WTC11 (cell line): ENCODE measurements at regions not wholly inside any gene's neighbourhood (a gene's known extent, or its start where the extent isn't known, plus 50 kb on each side); places are given as distances from the start of the nearest gene placed in this dataset.

Source experiments
- ATAC-seq: fragments of 200-7000 bp; cut with Tn5 transposase; 2 replicates; pipeline ENCODE4 v1.10.0; 2021; ENCODE audit warnings: mild to moderate bottlenecking, moderate library complexity
- CTCF ChIA-PET: fragments of 300-600 bp; sonication (Branson Sonifier 250); formaldehyde crosslinking; loops from one replicate; lab custom pipeline; 2021; ENCODE audit warnings: antibody characterized with exemption; lab: Charles Lee
- POLR2A ChIA-PET: fragments of 350-600 bp; sonication (Branson Sonifier 250); formaldehyde crosslinking; loops from one replicate; lab custom pipeline; 2021; ENCODE audit warnings: antibody characterized with exemption; lab: Charles Lee
- DNase-seq: peaks from one replicate; pipeline ENCODE4 v3.0.0; 2021; ENCODE audit warnings: low spot score
- H3K27ac Mint-ChIP-seq: 2 replicates; pipeline ENCODE4 v1.8.0; 2021; ENCODE audit warnings: mixed read lengths
- H3K27me3 Mint-ChIP-seq: 2 replicates; pipeline ENCODE4 v1.8.0; 2021; ENCODE audit warnings: low read depth, mild to moderate bottlenecking, moderate library complexity, mixed read lengths
- H3K36me3 Mint-ChIP-seq: 2 replicates; pipeline ENCODE4 v1.8.0; 2021; ENCODE audit warnings: mixed read lengths
- H3K4me1 Mint-ChIP-seq: 2 replicates; pipeline ENCODE4 v1.8.0; 2022; ENCODE audit warnings: mixed read lengths
- H3K4me3 Mint-ChIP-seq: 2 replicates; pipeline ENCODE4 v1.8.0; 2021; ENCODE audit warnings: mild to moderate bottlenecking, moderate library complexity, mixed read lengths
- H3K9me3 Mint-ChIP-seq: 2 replicates; pipeline ENCODE4 v1.8.0; 2021; ENCODE audit warnings: mixed read lengths
- ELF4 ChIP-seq: sonication (generic); formaldehyde crosslinking; IDR thresholded peaks from 2 replicates; pipeline ENCODE4 v1.8.1; 2022; ENCODE audit warnings: low read depth, mild to moderate bottlenecking, moderate library complexity, missing genetic modification reagents
- GRHL2 ChIP-seq: fragments of 250-450 bp; sonication (Bioruptor Pico); IDR thresholded peaks from 2 replicates; pipeline ENCODE4 v1.8.0; 2022; ENCODE audit warnings: mild to moderate bottlenecking, moderate library complexity; ENCODE audit not compliant: insufficient replicate concordance, severe bottlenecking
- GTF2I ChIP-seq: fragments of 250-450 bp; sonication (Bioruptor Pico); conservative IDR thresholded peaks from 2 replicates; pipeline ENCODE4 v1.4.0; 2021; ENCODE audit warnings: mild to moderate bottlenecking
- IRF2 ChIP-seq: sonication (generic); formaldehyde crosslinking; IDR thresholded peaks from 2 replicates; pipeline ENCODE4 v1.8.0; 2022; ENCODE audit warnings: low read depth, missing genetic modification reagents, borderline replicate concordance
- NR3C1 ChIP-seq: sonication (generic); formaldehyde crosslinking; conservative IDR thresholded peaks from 2 replicates; pipeline ENCODE4 v1.8.1; 2023; ENCODE audit warnings: low read depth, mild to moderate bottlenecking, missing genetic modification reagents
- SMAD4 ChIP-seq: sonication (generic); formaldehyde crosslinking; IDR thresholded peaks from 2 replicates; pipeline ENCODE4 v1.8.0; 2022; ENCODE audit warnings: mild to moderate bottlenecking, missing genetic modification reagents
- SP1 ChIP-seq: sonication (generic); formaldehyde crosslinking; conservative IDR thresholded peaks from 2 replicates; pipeline ENCODE4 v1.8.1; 2022; ENCODE audit warnings: missing genetic modification reagents
- ZNF121 ChIP-seq: sonication (generic); formaldehyde crosslinking; IDR thresholded peaks from 2 replicates; pipeline ENCODE4 v1.8.0; 2023; ENCODE audit warnings: missing genetic modification reagents
- ZNF232 ChIP-seq: sonication (generic); formaldehyde crosslinking; IDR thresholded peaks from 2 replicates; pipeline ENCODE4 v1.8.0; 2022; ENCODE audit warnings: mild to moderate bottlenecking, missing genetic modification reagents
- ZNF396 ChIP-seq: fragments of 250-450 bp; sonication (Bioruptor Pico); IDR thresholded peaks from 2 replicates; pipeline ENCODE4 v1.8.0; 2021; ENCODE audit warnings: mild to moderate bottlenecking, moderate library complexity, borderline replicate concordance
- TF ChIP-seq, protein P1 (sequence below): sonication (generic); formaldehyde crosslinking; IDR thresholded peaks from 2 replicates; pipeline ENCODE4 v1.8.0; 2022; ENCODE audit warnings: missing genetic modification reagents
- TF ChIP-seq, protein P2 (sequence below): sonication (generic); formaldehyde crosslinking; IDR thresholded peaks from 2 replicates; pipeline ENCODE4 v1.8.1; 2022; ENCODE audit warnings: mild to moderate bottlenecking, moderate library complexity, missing genetic modification reagents
- TF ChIP-seq, protein P3 (sequence below): sonication (generic); formaldehyde crosslinking; IDR thresholded peaks from 2 replicates; pipeline ENCODE4 v1.8.0; 2022; ENCODE audit warnings: mild to moderate bottlenecking, missing genetic modification reagents
- TF ChIP-seq, protein P4 (sequence below): sonication (generic); formaldehyde crosslinking; IDR thresholded peaks from 2 replicates; pipeline ENCODE4 v1.8.1; 2023; ENCODE audit warnings: mild to moderate bottlenecking, missing genetic modification reagents
- TF ChIP-seq, protein P5 (sequence below): fragments of 200-600 bp; IDR thresholded peaks from 2 replicates; pipeline ENCODE4 v1.8.0; 2022; ENCODE audit warnings: antibody characterized with exemption
- TF ChIP-seq, protein P6 (sequence below): sonication (generic); formaldehyde crosslinking; IDR thresholded peaks from 2 replicates; pipeline ENCODE4 v1.8.0; 2023; ENCODE audit warnings: mild to moderate bottlenecking, missing genetic modification reagents

DNA sequence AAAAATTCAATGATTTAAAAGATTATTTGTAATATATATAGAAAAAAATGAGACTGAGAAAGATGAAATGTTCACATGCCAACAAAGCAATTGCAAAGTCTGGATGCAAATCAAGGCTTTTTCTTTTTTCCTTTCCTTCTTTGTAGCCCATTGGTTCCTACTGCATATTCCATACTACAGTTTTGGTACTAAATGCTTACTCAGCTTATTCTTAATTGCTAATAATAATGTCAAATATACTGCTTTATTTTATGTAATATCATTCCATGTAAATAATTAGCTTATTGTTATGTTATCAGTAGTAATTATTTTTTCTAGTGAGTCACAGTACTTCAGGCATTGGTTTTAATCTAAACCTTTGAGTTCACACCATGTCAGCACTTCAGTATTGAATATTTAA lies 407.4 kb upstream of the LRRTM1 start:
- H3K9me3 Mint-ChIP-seq = no peaks in the 10 kb centered on the region
- ATAC-seq = no peak
- H3K4me3 Mint-ChIP-seq = no peak overlapping the region
- CTCF ChIA-PET = no interaction called here
- H3K27ac Mint-ChIP-seq = no peak overlapping the region
- no peaks in the 10 kb centered on the region for H3K27me3 Mint-ChIP-seq
- no peak for DNase-seq
- no peaks in the 10 kb centered on the region for H3K4me1 Mint-ChIP-seq
- TF ChIP-seq NR3C1 (CRISPR knock-in tag) = no peak
- TF ChIP-seq ELF4 = no peak
- no peak for TF ChIP-seq ZNF121 (CRISPR knock-in tag)
- TF ChIP-seq ZNF232 = no peak
- TF ChIP-seq, protein P1, sequence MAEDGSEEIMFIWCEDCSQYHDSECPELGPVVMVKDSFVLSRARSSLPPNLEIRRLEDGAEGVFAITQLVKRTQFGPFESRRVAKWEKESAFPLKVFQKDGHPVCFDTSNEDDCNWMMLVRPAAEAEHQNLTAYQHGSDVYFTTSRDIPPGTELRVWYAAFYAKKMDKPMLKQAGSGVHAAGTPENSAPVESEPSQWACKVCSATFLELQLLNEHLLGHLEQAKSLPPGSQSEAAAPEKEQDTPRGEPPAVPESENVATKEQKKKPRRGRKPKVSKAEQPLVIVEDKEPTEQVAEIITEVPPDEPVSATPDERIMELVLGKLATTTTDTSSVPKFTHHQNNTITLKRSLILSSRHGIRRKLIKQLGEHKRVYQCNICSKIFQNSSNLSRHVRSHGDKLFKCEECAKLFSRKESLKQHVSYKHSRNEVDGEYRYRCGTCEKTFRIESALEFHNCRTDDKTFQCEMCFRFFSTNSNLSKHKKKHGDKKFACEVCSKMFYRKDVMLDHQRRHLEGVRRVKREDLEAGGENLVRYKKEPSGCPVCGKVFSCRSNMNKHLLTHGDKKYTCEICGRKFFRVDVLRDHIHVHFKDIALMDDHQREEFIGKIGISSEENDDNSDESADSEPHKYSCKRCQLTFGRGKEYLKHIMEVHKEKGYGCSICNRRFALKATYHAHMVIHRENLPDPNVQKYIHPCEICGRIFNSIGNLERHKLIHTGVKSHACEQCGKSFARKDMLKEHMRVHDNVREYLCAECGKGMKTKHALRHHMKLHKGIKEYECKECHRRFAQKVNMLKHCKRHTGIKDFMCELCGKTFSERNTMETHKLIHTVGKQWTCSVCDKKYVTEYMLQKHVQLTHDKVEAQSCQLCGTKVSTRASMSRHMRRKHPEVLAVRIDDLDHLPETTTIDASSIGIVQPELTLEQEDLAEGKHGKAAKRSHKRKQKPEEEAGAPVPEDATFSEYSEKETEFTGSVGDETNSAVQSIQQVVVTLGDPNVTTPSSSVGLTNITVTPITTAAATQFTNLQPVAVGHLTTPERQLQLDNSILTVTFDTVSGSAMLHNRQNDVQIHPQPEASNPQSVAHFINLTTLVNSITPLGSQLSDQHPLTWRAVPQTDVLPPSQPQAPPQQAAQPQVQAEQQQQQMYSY (CRISPR knock-in tag) = no peak
- TF ChIP-seq GRHL2 = no peak
- TF ChIP-seq SP1 = no peak
- TF ChIP-seq ZNF396 = no peak
- TF ChIP-seq SMAD4 (CRISPR knock-in tag) = no peak
- TF ChIP-seq, protein P2, sequence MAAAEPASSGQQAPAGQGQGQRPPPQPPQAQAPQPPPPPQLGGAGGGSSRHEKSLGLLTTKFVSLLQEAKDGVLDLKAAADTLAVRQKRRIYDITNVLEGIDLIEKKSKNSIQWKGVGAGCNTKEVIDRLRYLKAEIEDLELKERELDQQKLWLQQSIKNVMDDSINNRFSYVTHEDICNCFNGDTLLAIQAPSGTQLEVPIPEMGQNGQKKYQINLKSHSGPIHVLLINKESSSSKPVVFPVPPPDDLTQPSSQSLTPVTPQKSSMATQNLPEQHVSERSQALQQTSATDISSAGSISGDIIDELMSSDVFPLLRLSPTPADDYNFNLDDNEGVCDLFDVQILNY (CRISPR knock-in tag) = no peak
- TF ChIP-seq GTF2I (CRISPR knock-in tag) = no peak
- TF ChIP-seq, protein P3, sequence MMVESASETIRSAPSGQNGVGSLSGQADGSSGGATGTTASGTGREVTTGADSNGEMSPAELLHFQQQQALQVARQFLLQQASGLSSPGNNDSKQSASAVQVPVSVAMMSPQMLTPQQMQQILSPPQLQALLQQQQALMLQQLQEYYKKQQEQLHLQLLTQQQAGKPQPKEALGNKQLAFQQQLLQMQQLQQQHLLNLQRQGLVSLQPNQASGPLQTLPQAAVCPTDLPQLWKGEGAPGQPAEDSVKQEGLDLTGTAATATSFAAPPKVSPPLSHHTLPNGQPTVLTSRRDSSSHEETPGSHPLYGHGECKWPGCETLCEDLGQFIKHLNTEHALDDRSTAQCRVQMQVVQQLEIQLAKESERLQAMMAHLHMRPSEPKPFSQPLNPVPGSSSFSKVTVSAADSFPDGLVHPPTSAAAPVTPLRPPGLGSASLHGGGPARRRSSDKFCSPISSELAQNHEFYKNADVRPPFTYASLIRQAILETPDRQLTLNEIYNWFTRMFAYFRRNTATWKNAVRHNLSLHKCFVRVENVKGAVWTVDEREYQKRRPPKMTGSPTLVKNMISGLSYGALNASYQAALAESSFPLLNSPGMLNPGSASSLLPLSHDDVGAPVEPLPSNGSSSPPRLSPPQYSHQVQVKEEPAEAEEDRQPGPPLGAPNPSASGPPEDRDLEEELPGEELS = no peak
- TF ChIP-seq, all 79 proteins: peak for 0
- no peaks in the 10 kb centered on the region for H3K36me3 Mint-ChIP-seq
- POLR2A ChIA-PET = no interaction called here

DNA sequence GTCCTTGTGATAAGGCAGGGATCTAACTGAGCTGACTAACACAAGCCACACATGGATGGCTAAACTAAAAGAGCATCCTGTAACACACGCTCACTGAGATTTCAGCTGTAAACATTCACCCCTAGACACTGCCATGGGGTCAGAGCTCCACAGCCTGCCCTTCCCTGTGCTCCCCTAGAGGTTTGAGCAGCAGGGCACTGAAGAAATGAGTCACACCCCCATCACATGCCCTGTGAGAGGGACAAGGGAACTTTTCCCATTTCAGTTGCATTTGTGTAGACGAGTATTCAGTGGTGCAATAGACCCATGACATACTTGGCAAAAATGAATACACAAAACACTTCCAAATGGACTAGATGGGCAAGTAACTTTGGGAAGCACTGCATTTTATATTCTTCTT lies 402.4 kb upstream of the LRRTM1 start:
- POLR2A ChIA-PET = no interaction called here
- ATAC-seq (no peak), DNase-seq (no peak)
- Mint-ChIP-seq H3K4me3 (no peak overlapping the region), H3K4me1 (peaks cover 14% of the 10 kb centered on the region), H3K36me3 (no peaks in the 10 kb centered on the region), H3K27me3 (no peaks in the 10 kb centered on the region), H3K9me3 (peaks cover 3% of the 10 kb centered on the region; the same call in 1 of the 2 replicates), H3K27ac (no peak overlapping the region)
- CTCF ChIA-PET = no interaction called here
- TF ChIP-seq, protein P3 = no peak
- TF ChIP-seq IRF2 (CRISPR knock-in tag) (no peak), ELF4 (no peak)
- TF ChIP-seq, protein P1 (CRISPR knock-in tag) = no peak
- TF ChIP-seq, protein P4, sequence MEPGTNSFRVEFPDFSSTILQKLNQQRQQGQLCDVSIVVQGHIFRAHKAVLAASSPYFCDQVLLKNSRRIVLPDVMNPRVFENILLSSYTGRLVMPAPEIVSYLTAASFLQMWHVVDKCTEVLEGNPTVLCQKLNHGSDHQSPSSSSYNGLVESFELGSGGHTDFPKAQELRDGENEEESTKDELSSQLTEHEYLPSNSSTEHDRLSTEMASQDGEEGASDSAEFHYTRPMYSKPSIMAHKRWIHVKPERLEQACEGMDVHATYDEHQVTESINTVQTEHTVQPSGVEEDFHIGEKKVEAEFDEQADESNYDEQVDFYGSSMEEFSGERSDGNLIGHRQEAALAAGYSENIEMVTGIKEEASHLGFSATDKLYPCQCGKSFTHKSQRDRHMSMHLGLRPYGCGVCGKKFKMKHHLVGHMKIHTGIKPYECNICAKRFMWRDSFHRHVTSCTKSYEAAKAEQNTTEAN (CRISPR knock-in tag) = no peak
- TF ChIP-seq, protein P5, sequence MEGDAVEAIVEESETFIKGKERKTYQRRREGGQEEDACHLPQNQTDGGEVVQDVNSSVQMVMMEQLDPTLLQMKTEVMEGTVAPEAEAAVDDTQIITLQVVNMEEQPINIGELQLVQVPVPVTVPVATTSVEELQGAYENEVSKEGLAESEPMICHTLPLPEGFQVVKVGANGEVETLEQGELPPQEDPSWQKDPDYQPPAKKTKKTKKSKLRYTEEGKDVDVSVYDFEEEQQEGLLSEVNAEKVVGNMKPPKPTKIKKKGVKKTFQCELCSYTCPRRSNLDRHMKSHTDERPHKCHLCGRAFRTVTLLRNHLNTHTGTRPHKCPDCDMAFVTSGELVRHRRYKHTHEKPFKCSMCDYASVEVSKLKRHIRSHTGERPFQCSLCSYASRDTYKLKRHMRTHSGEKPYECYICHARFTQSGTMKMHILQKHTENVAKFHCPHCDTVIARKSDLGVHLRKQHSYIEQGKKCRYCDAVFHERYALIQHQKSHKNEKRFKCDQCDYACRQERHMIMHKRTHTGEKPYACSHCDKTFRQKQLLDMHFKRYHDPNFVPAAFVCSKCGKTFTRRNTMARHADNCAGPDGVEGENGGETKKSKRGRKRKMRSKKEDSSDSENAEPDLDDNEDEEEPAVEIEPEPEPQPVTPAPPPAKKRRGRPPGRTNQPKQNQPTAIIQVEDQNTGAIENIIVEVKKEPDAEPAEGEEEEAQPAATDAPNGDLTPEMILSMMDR = no peak
- TF ChIP-seq, protein P6, sequence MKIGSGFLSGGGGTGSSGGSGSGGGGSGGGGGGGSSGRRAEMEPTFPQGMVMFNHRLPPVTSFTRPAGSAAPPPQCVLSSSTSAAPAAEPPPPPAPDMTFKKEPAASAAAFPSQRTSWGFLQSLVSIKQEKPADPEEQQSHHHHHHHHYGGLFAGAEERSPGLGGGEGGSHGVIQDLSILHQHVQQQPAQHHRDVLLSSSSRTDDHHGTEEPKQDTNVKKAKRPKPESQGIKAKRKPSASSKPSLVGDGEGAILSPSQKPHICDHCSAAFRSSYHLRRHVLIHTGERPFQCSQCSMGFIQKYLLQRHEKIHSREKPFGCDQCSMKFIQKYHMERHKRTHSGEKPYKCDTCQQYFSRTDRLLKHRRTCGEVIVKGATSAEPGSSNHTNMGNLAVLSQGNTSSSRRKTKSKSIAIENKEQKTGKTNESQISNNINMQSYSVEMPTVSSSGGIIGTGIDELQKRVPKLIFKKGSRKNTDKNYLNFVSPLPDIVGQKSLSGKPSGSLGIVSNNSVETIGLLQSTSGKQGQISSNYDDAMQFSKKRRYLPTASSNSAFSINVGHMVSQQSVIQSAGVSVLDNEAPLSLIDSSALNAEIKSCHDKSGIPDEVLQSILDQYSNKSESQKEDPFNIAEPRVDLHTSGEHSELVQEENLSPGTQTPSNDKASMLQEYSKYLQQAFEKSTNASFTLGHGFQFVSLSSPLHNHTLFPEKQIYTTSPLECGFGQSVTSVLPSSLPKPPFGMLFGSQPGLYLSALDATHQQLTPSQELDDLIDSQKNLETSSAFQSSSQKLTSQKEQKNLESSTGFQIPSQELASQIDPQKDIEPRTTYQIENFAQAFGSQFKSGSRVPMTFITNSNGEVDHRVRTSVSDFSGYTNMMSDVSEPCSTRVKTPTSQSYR (CRISPR knock-in tag) = no peak
